ENCODE measurements at regions not wholly inside any gene's neighbourhood (a gene's known extent, or its start where the extent isn't known, plus 50 kb on each side); places are given as distances from the start of the nearest gene placed in this dataset.

- TF ChIP-seq CTCF (IDR thresholded peaks at IDR 0.05 in 8 of 11, conservative IDR thresholded peaks at IDR 0.05 in 3 of 11) (no peak), POLR2A (IDR thresholded peaks at IDR 0.05) (no peak), POLR2AphosphoS5 (IDR thresholded peaks at IDR 0.05) (no peak)
These were observed 64.4 kb upstream of the DUSP22 start for GRCh38 chr6:227812-228338.
